Fibroblast of villous mesenchyme (primary cell): ENCODE measurements at regions not wholly inside any gene's neighbourhood (a gene's known extent, or its start where the extent isn't known, plus 50 kb on each side); places are given as distances from the start of the nearest gene placed in this dataset.

Experiments used
- DNase-seq: peaks from one replicate; pipeline ENCODE4 v3.0.0-alpha.2; 2010; ENCODE audit warnings: low read depth
- H3K4me3 ChIP-seq: 2 replicates; pipeline ENCODE4 v1.5.1; 2011; ENCODE audit warnings: low read depth, mild to moderate bottlenecking, low read length
- TF ChIP-seq, protein P1 (sequence below): IDR thresholded peaks from 2 replicates; pipeline ENCODE4 v1.5.1; 2012; ENCODE audit warnings: low read depth, mild to moderate bottlenecking, low read length; ENCODE audit not compliant: insufficient read depth

DNA sequence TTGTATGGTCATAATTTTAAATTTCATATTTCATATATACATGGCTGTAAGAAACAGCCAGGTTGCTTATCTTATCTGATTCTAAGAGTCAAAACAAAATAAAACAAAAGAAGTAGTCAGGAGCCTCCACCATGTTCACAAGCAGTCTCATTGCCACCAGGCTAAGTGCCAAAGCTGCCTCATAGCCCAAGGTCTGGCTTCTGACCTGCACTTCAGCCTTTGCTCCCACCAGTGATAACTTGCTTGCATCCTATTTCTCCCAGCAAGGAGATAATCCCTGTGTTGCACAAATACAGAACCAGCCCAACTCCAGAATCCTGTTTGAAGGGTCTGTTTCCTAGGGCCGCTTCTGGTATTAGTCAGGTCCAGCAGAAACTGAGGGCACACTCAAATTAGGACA lies 53.9 kb upstream of the TSKU start:
- DNase-seq = no peak
- TF ChIP-seq, protein P1, sequence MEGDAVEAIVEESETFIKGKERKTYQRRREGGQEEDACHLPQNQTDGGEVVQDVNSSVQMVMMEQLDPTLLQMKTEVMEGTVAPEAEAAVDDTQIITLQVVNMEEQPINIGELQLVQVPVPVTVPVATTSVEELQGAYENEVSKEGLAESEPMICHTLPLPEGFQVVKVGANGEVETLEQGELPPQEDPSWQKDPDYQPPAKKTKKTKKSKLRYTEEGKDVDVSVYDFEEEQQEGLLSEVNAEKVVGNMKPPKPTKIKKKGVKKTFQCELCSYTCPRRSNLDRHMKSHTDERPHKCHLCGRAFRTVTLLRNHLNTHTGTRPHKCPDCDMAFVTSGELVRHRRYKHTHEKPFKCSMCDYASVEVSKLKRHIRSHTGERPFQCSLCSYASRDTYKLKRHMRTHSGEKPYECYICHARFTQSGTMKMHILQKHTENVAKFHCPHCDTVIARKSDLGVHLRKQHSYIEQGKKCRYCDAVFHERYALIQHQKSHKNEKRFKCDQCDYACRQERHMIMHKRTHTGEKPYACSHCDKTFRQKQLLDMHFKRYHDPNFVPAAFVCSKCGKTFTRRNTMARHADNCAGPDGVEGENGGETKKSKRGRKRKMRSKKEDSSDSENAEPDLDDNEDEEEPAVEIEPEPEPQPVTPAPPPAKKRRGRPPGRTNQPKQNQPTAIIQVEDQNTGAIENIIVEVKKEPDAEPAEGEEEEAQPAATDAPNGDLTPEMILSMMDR = no peak
- H3K4me3 ChIP-seq = no peak overlapping the region

DNA sequence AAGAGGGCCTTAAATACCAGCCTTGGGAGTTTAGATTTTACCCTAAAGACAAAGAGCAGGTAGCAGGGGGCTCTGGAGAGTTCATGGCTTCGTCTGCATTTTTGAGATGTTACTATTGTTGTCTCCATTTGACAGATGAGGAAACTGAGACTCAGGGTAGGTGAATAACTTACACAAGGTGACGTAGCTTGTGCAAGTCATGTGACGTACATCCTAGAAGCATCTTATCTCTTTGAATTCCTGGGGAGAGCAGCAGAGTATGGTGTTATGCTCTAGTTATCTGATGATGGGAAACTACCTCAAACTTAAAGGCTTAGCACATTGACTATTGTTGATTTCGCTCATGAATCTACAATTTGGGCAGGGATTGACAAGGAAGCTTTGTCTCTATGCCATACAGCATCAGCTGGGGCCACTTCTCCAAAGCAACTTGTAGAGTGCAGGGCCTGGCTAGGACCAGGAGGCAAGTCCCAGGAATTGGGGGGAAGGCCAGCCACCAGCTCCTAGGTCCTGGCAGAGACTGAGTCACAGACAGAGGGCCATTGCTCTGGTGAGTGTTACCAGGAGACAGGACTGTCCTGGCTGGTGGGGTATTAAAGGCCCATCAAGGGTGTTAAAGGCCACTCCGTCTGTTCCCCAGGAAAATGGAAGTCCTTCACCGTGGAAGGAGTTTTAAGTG lies 52.1 kb upstream of the TSKU start:
- DNase-seq = no peak
- no peak overlapping the region for H3K4me3 ChIP-seq
- TF ChIP-seq, protein P1 = no peak

DNA sequence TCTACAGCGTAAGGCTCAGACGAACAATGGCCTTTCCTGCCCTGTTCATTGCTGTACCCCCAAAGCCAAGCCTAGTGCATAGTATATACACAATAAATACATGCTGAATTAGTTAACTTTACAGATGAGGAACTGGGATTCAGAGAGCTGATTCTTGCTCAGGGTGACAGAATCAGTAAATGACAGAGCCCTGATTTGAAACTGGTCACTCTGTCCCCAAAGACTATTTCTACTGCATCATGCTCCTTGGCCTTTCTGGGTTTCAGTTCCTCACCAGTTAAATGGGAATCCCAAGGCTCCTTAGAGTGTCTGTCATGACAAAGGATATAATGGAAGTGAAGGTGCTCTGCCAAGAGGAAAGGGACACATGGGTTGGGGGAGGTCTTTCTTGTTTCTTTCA lies 50.5 kb upstream of the TSKU start:
- no peak for DNase-seq
- TF ChIP-seq, protein P1 = no peak
- H3K4me3 ChIP-seq = no peak overlapping the region
